ENCODE measurements at regions not wholly inside any gene's neighbourhood (a gene's known extent, or its start where the extent isn't known, plus 50 kb on each side); places are given as distances from the start of the nearest gene placed in this dataset.
"Not testable (repeated sequence)": the region's sequence is repeated elsewhere in the genome, so short reads cannot be mapped to it uniquely, and the experiment has no call there.

DNA sequence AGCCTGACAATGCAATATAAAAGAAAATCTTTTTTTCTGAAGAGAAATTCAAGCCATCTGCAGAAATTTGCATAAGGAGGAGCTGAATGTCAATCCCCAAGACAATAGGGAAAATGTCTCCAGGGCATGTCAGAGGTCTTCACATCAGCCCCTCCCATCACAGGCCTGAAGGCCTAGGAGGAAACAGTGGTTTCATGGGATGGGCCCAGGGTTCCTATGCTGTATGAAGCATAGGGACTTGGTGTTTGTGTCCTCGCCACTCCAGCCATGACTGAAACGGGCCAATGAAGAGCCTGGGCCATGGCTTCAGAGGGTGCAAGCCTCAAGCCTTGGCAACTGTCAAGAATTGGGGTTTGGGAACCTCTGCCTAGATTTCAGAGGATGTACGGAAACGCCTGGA, 883.5 kb downstream of the UQCRFS1 start:
- Histone ChIP-seq H3K9me3 (ENCODE audit: low read depth, low read length) (no peaks in the 10 kb centered on the region), H3K27me3 (ENCODE audit: insufficient read depth, low read length) (no peaks in the 10 kb centered on the region), H3K4me1 (ENCODE audit: insufficient read depth, low read length) (no peaks in the 10 kb centered on the region), H3K4me3 (ENCODE audit: low read length) (no peak overlapping the region)

DNA sequence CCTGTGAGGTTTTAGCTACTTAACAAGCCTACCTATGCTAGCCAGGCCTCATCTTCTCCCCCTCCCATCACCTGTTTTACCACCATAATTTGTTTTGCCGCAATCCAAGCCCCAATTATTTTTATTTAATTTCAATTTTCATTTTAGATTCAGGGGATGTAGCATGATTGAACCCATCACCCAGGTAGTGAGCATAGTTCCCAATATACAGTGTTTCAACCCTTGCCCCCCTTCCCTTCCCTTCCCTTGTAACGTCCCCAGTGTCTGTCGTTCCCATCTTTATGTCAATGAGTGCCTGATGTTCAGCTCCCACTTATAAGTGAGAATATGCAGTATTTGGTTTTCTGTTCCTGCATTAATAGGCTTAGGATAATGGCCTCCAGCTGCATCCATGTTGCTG, 885.0 kb downstream of the UQCRFS1 start:
- H3K27me3 ChIP-seq (ENCODE audit: insufficient read depth, low read length) = no peaks in the 10 kb centered on the region
- H3K4me3 ChIP-seq (ENCODE audit: low read length) = no peak overlapping the region
- no peaks in the 10 kb centered on the region for H3K9me3 ChIP-seq (ENCODE audit: low read depth, low read length)
- no peaks in the 10 kb centered on the region for H3K4me1 ChIP-seq (ENCODE audit: insufficient read depth, low read length)

DNA sequence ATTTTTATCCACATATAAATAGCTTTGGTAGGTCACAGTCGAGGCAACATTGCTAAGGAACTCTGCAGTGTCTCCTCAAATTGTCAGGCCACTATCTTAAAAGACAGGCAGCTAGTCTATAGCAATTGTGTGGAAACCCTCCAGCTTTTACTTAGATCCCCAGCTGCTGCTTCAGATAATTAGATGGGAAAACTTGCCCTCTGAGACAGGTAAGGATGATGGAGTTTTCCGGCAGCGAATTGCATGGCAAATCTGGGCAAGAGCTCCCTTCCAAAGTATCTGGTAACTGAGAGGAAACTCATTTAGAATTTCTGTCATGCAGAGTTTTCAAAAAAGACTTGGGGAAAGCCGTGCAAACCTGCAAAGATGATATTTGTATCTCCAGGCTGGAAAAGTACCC, 886.2 kb downstream of the UQCRFS1 start:
- Histone ChIP-seq H3K27me3 (ENCODE audit: insufficient read depth, low read length) (no peaks in the 10 kb centered on the region), H3K9me3 (ENCODE audit: low read depth, low read length) (no peaks in the 10 kb centered on the region), H3K4me1 (ENCODE audit: insufficient read depth, low read length) (no peaks in the 10 kb centered on the region), H3K4me3 (ENCODE audit: low read length) (no peak overlapping the region)

DNA sequence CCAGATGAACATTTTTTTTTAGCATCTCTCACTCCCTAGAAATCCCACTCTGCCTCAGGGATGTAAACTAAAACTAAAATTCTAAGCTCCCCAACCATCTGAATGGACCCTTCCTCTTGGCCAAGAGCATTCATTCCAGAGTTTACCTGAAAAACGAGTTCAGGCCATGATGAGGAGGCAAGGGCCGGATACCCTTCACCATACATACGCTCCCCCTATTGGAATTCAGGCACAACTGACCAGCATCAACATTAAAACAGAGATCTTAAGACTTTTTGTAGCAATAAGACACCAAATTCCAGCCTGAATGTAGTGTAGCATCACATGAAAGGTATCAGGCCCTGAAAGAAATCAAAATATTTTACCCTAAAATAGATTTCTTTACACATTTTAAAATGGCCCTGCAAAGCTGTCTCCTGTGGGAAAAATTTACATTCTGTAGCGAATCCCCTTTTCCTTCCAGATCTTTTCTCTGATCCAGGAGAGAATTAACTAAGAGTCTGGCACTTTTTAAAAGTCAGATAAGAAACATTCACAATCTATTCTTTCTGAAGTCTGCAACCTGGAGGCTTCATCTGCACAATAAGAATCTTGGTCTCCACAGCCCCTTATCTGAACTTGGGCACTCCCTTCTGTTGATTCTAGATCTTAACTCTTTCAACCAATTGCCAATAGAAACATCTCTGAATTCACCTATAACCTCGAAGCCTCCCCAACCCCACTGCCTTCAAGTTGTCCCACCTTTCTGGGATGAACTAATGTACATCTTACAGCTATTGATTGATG, 888.5 kb downstream of the UQCRFS1 start:
- H3K4me1 ChIP-seq (ENCODE audit: insufficient read depth, low read length) = no peaks in the 10 kb centered on the region

DNA sequence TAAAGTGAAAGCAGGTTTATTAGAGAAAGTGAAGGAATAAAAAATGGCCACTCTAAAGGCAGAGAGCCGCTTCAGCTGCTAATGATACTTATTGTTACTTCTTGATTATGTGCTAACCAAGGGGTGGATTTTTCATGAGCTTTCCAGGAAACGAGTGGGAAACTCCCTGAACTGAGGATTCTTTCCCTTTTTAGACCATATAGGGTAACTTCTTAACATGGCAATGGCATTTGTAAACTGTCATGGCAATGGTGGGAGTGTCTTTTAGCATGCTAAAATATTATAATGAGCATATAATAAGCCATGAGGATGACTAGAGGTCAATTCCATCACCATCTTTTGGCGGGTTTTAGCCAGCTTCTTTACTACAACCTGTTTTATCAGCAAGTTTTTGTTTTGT, 890.0 kb downstream of the UQCRFS1 start:
- H3K4me1 ChIP-seq (ENCODE audit: insufficient read depth, low read length) = no peaks in the 10 kb centered on the region
- H3K9me3 ChIP-seq (ENCODE audit: low read depth, low read length) = no peaks in the 10 kb centered on the region
- no peaks in the 10 kb centered on the region for H3K27me3 ChIP-seq (ENCODE audit: insufficient read depth, low read length)
- no peak overlapping the region for H3K4me3 ChIP-seq (ENCODE audit: low read length)

More for the DNA sequence above, 888.5 kb downstream of the UQCRFS1 start:
- Histone ChIP-seq H3K4me3 (ENCODE audit: low read length) (no peak overlapping the region), H3K9me3 (ENCODE audit: low read depth, low read length) (no peaks in the 10 kb centered on the region), H3K27me3 (ENCODE audit: insufficient read depth, low read length) (no peaks in the 10 kb centered on the region)

DNA sequence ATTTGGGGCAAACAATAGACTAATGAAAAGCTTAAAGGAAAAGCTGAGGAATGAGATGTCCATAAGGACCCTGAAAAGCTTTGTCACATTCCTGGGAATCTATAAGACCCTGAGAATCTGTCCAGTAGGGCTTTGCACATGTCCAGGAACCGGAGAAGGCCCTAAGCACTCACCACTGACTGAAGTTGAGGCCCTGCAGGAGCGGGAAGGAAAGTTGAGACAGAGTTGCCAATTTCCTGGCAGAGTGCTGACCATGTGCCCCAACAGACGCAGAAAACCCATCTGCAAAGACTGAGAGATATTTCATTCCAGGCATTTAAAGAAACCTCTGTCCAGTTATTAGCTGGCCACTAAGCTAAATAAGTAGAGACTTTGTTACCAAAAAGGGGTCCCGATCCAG, 890.5 kb downstream of the UQCRFS1 start:
- H3K4me1 ChIP-seq (ENCODE audit: insufficient read depth, low read length) = no peaks in the 10 kb centered on the region
- H3K9me3 ChIP-seq (ENCODE audit: low read depth, low read length) = no peaks in the 10 kb centered on the region
- H3K27me3 ChIP-seq (ENCODE audit: insufficient read depth, low read length) = no peaks in the 10 kb centered on the region
- H3K4me3 ChIP-seq (ENCODE audit: low read length) = no peak overlapping the region

DNA sequence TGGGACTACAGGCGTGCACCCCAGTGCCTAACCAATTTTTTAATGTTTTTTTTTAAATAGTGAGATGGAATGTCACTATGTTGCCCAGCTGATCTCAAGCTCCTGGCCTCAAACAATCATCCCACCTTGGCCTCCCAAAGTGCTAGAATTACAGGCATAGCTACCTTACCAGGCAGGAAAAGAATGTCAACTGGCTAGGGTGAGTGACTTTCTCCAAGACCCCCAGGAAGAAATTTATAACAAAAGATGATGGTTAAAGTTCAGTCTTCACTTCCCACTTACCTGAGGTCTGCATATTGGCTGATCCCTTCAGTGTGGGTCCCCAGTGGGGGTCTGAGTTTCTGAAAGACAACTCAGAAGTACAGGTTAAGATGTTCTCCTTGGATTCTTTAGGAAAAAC, 893.0 kb downstream of the UQCRFS1 start:
- Histone ChIP-seq H3K27me3 (ENCODE audit: insufficient read depth, low read length) (no peaks in the 10 kb centered on the region), H3K4me1 (ENCODE audit: insufficient read depth, low read length) (no peaks in the 10 kb centered on the region), H3K9me3 (ENCODE audit: low read depth, low read length) (no peaks in the 10 kb centered on the region), H3K4me3 (ENCODE audit: low read length) (no peak overlapping the region)

DNA sequence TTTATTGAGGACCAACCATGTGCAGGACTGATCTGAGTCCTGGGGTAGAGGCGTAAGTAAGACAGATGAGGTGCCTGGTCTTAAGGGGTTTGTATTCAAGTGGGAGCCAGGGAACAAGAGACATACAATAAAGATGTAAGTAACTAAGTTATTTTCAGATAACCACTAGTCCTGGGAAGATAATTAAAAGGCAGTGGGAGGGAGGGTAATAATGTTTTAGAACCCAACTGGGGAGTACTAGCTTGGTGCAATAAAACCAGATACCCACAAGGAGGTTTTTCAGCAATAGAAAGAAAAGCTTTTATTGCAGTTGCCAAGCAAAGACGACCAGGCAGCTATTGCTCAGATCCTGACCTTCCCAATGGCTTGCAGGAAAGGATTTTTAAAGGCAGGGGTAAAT, 893.7 kb downstream of the UQCRFS1 start:
- Histone ChIP-seq H3K27me3 (ENCODE audit: insufficient read depth, low read length) (no peaks in the 10 kb centered on the region), H3K9me3 (ENCODE audit: low read depth, low read length) (no peaks in the 10 kb centered on the region), H3K4me3 (ENCODE audit: low read length) (no peak overlapping the region), H3K4me1 (ENCODE audit: insufficient read depth, low read length) (no peaks in the 10 kb centered on the region)

DNA sequence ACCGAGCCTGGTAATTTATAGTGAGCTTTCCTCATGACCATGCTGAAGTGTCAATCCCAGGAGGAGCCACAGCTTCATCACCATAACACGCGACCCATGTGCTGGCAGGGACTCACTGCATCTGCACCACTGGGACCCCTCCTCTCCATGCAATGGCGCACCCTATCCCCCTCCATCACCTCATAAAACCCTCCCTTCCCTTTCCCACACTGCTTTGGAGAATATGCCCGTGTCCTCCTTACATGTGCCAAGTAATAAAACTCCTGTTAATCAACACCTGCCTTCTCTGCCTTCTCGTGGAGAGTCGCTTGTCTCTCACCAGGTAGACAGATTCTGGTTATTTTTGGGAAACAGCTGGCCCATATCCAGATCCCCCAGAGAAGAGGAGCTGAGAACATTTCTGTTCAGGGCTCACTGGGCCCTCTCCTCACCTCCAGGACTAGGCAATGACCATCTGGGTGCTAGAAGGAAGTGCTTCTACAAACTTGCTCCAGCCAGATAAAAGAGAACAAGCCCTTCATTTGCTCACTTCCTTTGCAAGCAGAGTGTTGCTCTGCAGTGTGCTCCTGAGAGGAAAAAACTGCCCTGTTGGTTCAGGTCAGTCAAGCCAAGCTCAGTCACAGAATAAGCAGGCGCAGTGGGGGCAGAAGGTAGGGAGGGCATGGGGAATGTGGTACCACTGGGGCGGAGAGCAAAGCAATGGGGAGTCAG, 894.3 kb downstream of the UQCRFS1 start:
- Histone ChIP-seq H3K4me3 (ENCODE audit: low read length) (no peak overlapping the region), H3K27me3 (ENCODE audit: insufficient read depth, low read length) (no peaks in the 10 kb centered on the region), H3K4me1 (ENCODE audit: insufficient read depth, low read length) (no peaks in the 10 kb centered on the region), H3K9me3 (ENCODE audit: low read depth, low read length) (no peaks in the 10 kb centered on the region)

DNA sequence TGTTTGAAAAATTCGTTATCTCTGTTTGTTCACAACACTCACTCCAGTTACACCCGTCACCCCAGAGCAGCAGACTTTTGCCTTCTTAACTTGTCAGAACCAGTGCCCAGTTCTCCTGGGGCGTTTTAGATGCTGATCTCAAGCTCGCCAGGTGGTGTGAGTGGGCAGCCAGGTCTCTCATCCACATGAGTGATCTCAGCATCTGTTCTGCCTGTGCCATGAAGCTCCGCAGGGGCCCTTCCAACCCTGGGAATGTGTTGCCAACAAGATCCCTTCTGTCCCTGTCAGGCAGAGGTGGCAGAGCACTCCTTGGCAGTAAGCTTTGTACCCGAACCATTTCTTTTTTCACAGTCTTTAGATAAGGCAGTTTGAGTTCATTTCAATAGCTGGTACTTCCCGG, 896.5 kb downstream of the UQCRFS1 start:
- no peak overlapping the region for H3K4me3 ChIP-seq (ENCODE audit: low read length)
- no peaks in the 10 kb centered on the region for H3K27me3 ChIP-seq (ENCODE audit: insufficient read depth, low read length)
- H3K4me1 ChIP-seq (ENCODE audit: insufficient read depth, low read length) = no peaks in the 10 kb centered on the region
- H3K9me3 ChIP-seq (ENCODE audit: low read depth, low read length) = no peaks in the 10 kb centered on the region

DNA sequence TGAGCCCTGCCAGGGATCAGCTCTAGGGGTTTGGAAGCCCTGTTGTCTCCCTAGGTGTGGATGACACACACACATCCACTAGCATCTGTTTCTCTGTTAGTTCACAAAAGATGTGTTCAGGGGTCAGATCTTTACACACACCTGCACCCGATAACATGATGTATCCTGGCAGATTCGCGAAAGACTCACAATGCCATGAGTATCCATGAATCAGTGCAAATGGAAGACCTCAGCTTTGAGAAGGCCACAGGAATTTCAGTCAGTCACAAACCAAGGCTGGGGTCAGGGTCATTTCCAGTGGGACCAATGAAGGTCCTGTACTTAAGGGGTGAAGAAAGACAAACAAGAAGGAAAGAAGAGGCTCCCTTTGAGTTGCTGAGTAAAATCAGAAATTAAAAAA, 898.2 kb downstream of the UQCRFS1 start:
- Histone ChIP-seq H3K27me3 (ENCODE audit: insufficient read depth, low read length) (no peaks in the 10 kb centered on the region), H3K9me3 (ENCODE audit: low read depth, low read length) (no peaks in the 10 kb centered on the region), H3K4me1 (ENCODE audit: insufficient read depth, low read length) (no peaks in the 10 kb centered on the region), H3K4me3 (ENCODE audit: low read length) (no peak overlapping the region)

DNA sequence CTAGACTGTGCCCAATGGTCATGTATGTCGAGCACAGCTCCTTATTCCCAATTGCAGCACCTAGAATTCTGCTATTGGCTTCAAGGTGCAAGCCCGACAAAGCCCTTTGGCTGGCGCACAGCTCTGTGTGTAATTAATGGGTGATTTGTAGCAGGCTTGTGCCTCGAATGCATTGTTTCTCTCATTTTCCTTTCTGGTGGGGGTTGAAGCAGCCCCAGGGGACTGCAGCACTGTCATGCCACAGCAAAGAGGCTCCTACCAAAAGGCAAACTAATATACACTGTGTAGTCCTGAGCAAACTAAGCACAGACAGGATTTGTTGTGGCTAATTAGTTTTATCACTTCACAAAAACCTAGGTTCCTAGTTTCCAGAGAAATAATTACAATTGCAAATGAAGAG, 898.7 kb downstream of the UQCRFS1 start:
- no peak overlapping the region for H3K4me3 ChIP-seq (ENCODE audit: low read length)
- H3K9me3 ChIP-seq (ENCODE audit: low read depth, low read length) = no peaks in the 10 kb centered on the region
- no peaks in the 10 kb centered on the region for H3K4me1 ChIP-seq (ENCODE audit: insufficient read depth, low read length)
- no peaks in the 10 kb centered on the region for H3K27me3 ChIP-seq (ENCODE audit: insufficient read depth, low read length)

DNA sequence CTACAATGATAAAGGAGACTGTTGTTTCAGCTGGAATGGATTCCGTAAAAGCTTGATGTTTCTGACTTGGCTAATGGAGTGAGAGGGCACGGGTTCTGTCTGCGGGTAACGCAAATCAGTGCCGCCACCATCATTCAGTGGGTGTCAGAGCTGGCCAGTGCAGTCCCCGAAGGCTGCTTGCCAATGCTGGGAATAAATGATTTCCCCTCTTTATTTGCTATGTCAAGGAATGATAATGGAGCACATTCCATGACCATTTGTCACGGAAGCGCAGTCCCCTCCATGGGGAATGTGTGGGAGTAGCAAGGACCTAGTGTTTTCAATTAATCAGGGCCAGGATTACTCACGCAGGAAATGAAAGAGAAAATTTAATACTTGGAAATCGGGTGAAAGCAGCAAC, 899.3 kb downstream of the UQCRFS1 start:
- Histone ChIP-seq H3K4me3 (ENCODE audit: low read length) (no peak overlapping the region), H3K4me1 (ENCODE audit: insufficient read depth, low read length) (no peaks in the 10 kb centered on the region), H3K9me3 (ENCODE audit: low read depth, low read length) (no peaks in the 10 kb centered on the region), H3K27me3 (ENCODE audit: insufficient read depth, low read length) (no peaks in the 10 kb centered on the region)

DNA sequence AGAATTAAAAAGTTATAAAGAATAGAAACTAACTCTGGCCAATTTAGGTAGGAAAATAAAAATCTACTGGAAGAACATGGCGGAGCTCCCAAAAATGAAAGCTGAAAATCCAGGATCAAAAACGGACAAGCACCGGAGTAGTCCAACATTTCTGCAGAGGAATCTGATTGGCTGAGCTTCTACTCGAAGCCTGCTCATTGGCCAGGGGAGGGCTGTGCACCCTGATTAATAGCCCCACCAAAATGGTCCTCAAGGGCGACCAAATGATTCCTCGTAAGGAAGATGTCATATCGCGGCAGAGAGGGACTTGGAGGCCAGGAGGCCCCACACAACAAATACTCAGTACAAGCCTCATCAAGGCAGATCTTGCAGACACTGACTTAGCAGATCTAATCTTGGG, 900.7 kb downstream of the UQCRFS1 start:
- Histone ChIP-seq H3K27me3 (ENCODE audit: insufficient read depth, low read length) (no peaks in the 10 kb centered on the region), H3K4me3 (ENCODE audit: low read length) (no peak overlapping the region), H3K9me3 (ENCODE audit: low read depth, low read length) (no peaks in the 10 kb centered on the region), H3K4me1 (ENCODE audit: insufficient read depth, low read length) (no peaks in the 10 kb centered on the region)

DNA sequence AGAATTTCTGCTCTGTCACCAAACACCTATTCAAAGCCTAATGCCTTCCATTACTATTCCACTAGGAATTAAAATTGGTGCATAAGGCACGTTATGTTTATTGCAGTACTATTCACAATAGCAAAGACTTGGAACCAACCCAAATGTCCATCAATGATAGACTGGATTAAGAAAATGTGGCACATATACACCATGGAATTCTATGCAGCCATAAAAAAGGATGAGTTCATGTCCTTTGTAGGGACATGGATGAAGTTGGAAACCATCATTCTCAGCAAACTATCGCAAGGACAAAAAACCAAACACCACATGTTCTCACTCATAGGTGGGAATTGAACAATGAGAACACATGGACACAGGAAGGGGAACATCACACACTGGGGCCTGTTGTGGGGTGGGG, 902.1 kb downstream of the UQCRFS1 start:
- H3K9me3 ChIP-seq (ENCODE audit: low read depth, low read length); H3K27me3 ChIP-seq (ENCODE audit: insufficient read depth, low read length); H3K4me3 ChIP-seq (ENCODE audit: low read length); H3K4me1 ChIP-seq (ENCODE audit: insufficient read depth, low read length): not testable (repeated sequence)

DNA sequence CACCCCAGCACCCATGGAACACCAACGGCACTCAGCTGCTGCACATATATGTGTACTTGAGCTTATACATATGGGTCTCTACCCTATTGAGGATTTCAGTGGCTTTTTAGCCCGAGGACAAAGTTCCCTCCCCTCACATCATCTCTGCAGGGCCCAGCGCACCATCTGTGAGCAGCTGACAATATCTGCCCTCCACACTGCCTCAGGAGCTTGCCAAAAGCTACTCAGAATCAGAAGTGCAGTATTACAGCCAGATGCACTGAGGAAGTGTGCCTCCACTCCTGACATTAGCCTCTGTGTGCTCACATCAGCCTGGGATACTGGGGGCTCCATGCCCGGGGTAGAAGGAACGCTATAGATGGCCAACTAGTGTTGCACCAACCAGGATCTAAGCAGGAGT, 903.9 kb downstream of the UQCRFS1 start:
- Histone ChIP-seq H3K27me3 (ENCODE audit: insufficient read depth, low read length) (no peaks in the 10 kb centered on the region), H3K9me3 (ENCODE audit: low read depth, low read length) (no peaks in the 10 kb centered on the region), H3K4me1 (ENCODE audit: insufficient read depth, low read length) (no peaks in the 10 kb centered on the region), H3K4me3 (ENCODE audit: low read length) (no peak overlapping the region)

Data from mononuclear cell (primary cell).